HepG2 (cell line): ENCODE measurements at regions not wholly inside any gene's neighbourhood (a gene's known extent, or its start where the extent isn't known, plus 50 kb on each side); places are given as distances from the start of the nearest gene placed in this dataset.

Experiments used
- ATAC-seq: fragments of 200-7000 bp; cut with Tn5 transposase; 3 replicates; pipeline ENCODE4 v1.9.1; 2020; ENCODE audit warnings: mild to moderate bottlenecking, moderate library complexity
- BruUV-seq: library from RNA; stranded (reverse); fragments of 400-500 nt; replicated peaks from 2 replicates; lab custom pipeline; 2021; lab: Mats Ljungman, UMichigan
- CTCF ChIA-PET: fragments of 300-600 bp; formaldehyde crosslinking; extraction: SDS; loops from one replicate; lab custom pipeline; 2021; ENCODE audit warnings: low total read pairs, inconsistent platforms, low intra/inter-chr PET ratio; lab: Yijun Ruan, JAX
- POLR2A ChIA-PET: fragments of 350-600 bp; sonication (Branson Sonifier 250); formaldehyde crosslinking; loops from one replicate; lab custom pipeline; 2020; ENCODE audit warnings: antibody characterized with exemption, inconsistent platforms; lab: Yijun Ruan, JAX
- DNase-seq: peaks from one replicate; pipeline ENCODE4 v3.0.0-alpha.2; 2015; ENCODE audit warnings: low spot score
- FAIRE-seq: peaks from 3 replicates; lab custom pipeline; 2011; peaks lifted over from hg19 to GRCh38; lab: Jason Lieb, UNC
- H2AFZ ChIP-seq: one replicate; pipeline ENCODE4 v1.6.1; 2011; ENCODE audit warnings: low read length, inconsistent platforms
- H3K27ac ChIP-seq: fragments of 300-600 bp; 3 replicates; pipeline ENCODE4 v1.8.0; 2011; ENCODE audit warnings: mixed run types, mild to moderate bottlenecking, mixed read lengths, low read length, inconsistent platforms; ENCODE audit not compliant: insufficient read depth; ENCODE audit errors: extremely low read length
- H3K27me3 ChIP-seq, 2 experiments: fragments of 200-600 bp in 1 of 2; 2 replicates in 1 of 2; 3 replicates in 1 of 2; pipeline versions ENCODE4 v1.6.0 to v1.8.0; 2011; ENCODE audit warnings: low read length in 2 of 2, mild to moderate bottlenecking in 2 of 2, moderate library complexity in 2 of 2, inconsistent platforms in 1 of 2; ENCODE audit not compliant: insufficient read depth in 2 of 2, control insufficient read depth in 1 of 2
- H3K36me3 ChIP-seq, 2 experiments: fragments of 200-600 bp in 1 of 2; replicated peaks in 1 of 2; 2 replicates in 1 of 2; 3 replicates in 1 of 2; pipeline versions ENCODE4 v1.5.1 to v1.8.0; 2011; ENCODE audit warnings: low read length in 2 of 2, inconsistent platforms in 1 of 2; ENCODE audit not compliant: insufficient read depth in 2 of 2, control insufficient read depth in 1 of 2
- H3K4me1 ChIP-seq: 2 replicates; pipeline ENCODE4 v1.5.1; 2012; ENCODE audit warnings: low read length, inconsistent platforms; ENCODE audit not compliant: insufficient read depth
- H3K4me2 ChIP-seq: 2 replicates; pipeline ENCODE4 v1.6.0; 2011; ENCODE audit warnings: low read depth, low read length, inconsistent platforms
- H3K4me3 ChIP-seq, 3 experiments: fragments of 200-600 bp in 1 of 3; sonication (generic), shearing (Covaris generic) in 1 of 3; replicated peaks in 1 of 3; 2 replicates each; pipeline ENCODE4 v1.5.1; 2011 to 2016; ENCODE audit warnings: low read length in 3 of 3, inconsistent platforms in 2 of 3, low read depth in 2 of 3, mild to moderate bottlenecking in 2 of 3, control low read depth in 1 of 3, mixed read lengths in 1 of 3; ENCODE audit not compliant: insufficient read depth in 1 of 3
- H3K79me2 ChIP-seq: one replicate; pipeline ENCODE4 v1.6.1; 2011; ENCODE audit warnings: low read length, inconsistent platforms; ENCODE audit not compliant: insufficient read depth
- H3K9ac ChIP-seq: 2 replicates; pipeline ENCODE4 v1.6.0; 2011; ENCODE audit warnings: mild to moderate bottlenecking, low read depth, low read length, inconsistent platforms; ENCODE audit not compliant: insufficient read depth
- H3K9me3 ChIP-seq: 2 replicates; pipeline ENCODE4 v1.5.1; 2012; ENCODE audit warnings: mild to moderate bottlenecking, low read length
- H4K20me1 ChIP-seq: 2 replicates; pipeline ENCODE4 v1.6.0; 2011; ENCODE audit warnings: inconsistent platforms, mild to moderate bottlenecking, low read length, moderate library complexity; ENCODE audit not compliant: insufficient read depth
- ATF1 ChIP-seq: IDR thresholded peaks from 2 replicates; pipeline ENCODE4 v1.6.1; 2016; ENCODE audit warnings: mild to moderate bottlenecking, control low read depth
- MAFF ChIP-seq: IDR thresholded peaks from 2 replicates; pipeline ENCODE4 v1.6.1; 2011; ENCODE audit warnings: low read depth, low read length, improper control_type of control experiment
- MAFK ChIP-seq, 2 experiments: IDR thresholded peaks in 1 of 2; conservative IDR thresholded peaks in 1 of 2; 2 replicates each; pipeline ENCODE4 v1.6.1; 2011; ENCODE audit warnings: improper control_type of control experiment in 2 of 2, low read length in 2 of 2
- NFE2L2 ChIP-seq: fragments of 150-350 bp; IDR thresholded peaks from 2 replicates; pipeline ENCODE4 v1.6.1; 2014; ENCODE audit warnings: low read length
- ZMYM3 ChIP-seq: sonication (generic); formaldehyde crosslinking; IDR thresholded peaks from 2 replicates; pipeline ENCODE4 v1.5.1; 2020; ENCODE audit warnings: mild to moderate bottlenecking, missing genetic modification reagents
- ZNF274 ChIP-seq: sonication (generic); formaldehyde crosslinking; IDR thresholded peaks from 2 replicates; pipeline ENCODE4 v1.5.1; 2020; ENCODE audit warnings: mild to moderate bottlenecking, missing genetic modification reagents
- ZNF598 ChIP-seq: sonication (generic); formaldehyde crosslinking; IDR thresholded peaks from 2 replicates; pipeline ENCODE4 v1.5.1; 2020; ENCODE audit warnings: mild to moderate bottlenecking, missing genetic modification reagents, borderline replicate concordance
- ZSCAN22 ChIP-seq: sonication (generic); formaldehyde crosslinking; IDR thresholded peaks from 2 replicates; pipeline ENCODE4 v1.4.0; 2020; ENCODE audit warnings: mild to moderate bottlenecking, missing genetic modification reagents
- WGBS: methylation state at CpG from one replicate; pipeline ENCODE4 v1.1.6; 2017; ENCODE audit warnings: low lambda C conversion rate; 5-methylcytosine and 5-hydroxymethylcytosine counted together
- in situ Hi-C: cut with HindIII; loops from 2 replicates; pipeline ENCODE4 v1.10.0; 2017; ENCODE audit warnings: low pct_unique_long_range_greater_than_20kb; ENCODE audit not compliant: extremely low pct_ligation_motif_present
- intact Hi-C: fragments of 100-400 bp; cut with micrococcal nuclease; formaldehyde crosslinking; loops from one replicate; pipeline ENCODE4 v1.10.0; 2022; ENCODE audit not compliant: unreplicated experiment

- Histone ChIP-seq H4K20me1 (no peaks in the 10 kb centered on the region), H3K4me3 (no peak overlapping the region), H3K36me3 (no peaks in the 10 kb centered on the region), H3K27ac (no peak overlapping the region), H3K27me3 (no peaks in the 10 kb centered on the region), H3K4me2 (no peak overlapping the region), H3K9me3 (no peaks in the 10 kb centered on the region), H2AFZ (no peak overlapping the region), H3K79me2 (no peaks in the 10 kb centered on the region), H3K4me1 (no peaks in the 10 kb centered on the region), H3K9ac (no peak overlapping the region)
- no peak for TF ChIP-seq ATF1 (CRISPR knock-in tag)
- TF ChIP-seq ZMYM3 (CRISPR knock-in tag) = no peak
- no peak for TF ChIP-seq ZSCAN22 (CRISPR knock-in tag)
- TF ChIP-seq ZNF274 (CRISPR knock-in tag) = no peak
- ATAC-seq = no peak
- no peak for FAIRE-seq
- in situ Hi-C loops = no loop called here
- ChIA-PET POLR2A (no interaction called here), CTCF (no interaction called here)
- DNase-seq = no peak
- intact Hi-C loops = no loop called here
- BruUV-seq = no TSS peak
Measured at GRCh38 chr5:50898966-50899365, 232.5 kb downstream of the PARP8 start.

GRCh38 chr5:50900952-50901510, 234.6 kb downstream of the PARP8 start:
- peak; percentile 80 for TF ChIP-seq NFE2L2
- peak; percentile 99 for TF ChIP-seq MAFF
- TF ChIP-seq ZNF598 (CRISPR knock-in tag) = no peak
- peak; percentile 99 to 100 for TF ChIP-seq MAFK (conservative IDR thresholded peaks at IDR 0.05 in 1 of 2, IDR thresholded peaks at IDR 0.05 in 1 of 2; ENCODE audit: low read length in 2 of 2)
- H3K4me1 ChIP-seq = no peaks in the 10 kb centered on the region
- H3K9ac ChIP-seq = no peak overlapping the region
- intact Hi-C loops (no loop called here), in situ Hi-C loops (no loop called here)
- H3K4me2 ChIP-seq = no peak overlapping the region
- H3K4me3 ChIP-seq = no peak overlapping the region
- FAIRE-seq (no peak), DNase-seq (no peak), ATAC-seq (no peak)
- no peaks in the 10 kb centered on the region for H3K79me2 ChIP-seq
- H3K27me3 ChIP-seq = no peaks in the 10 kb centered on the region
- H4K20me1 ChIP-seq = no peaks in the 10 kb centered on the region
- H3K9me3 ChIP-seq = no peaks in the 10 kb centered on the region
- ChIA-PET CTCF (no interaction called here), POLR2A (no interaction called here)
- WGBS = 0% methylated on average over 3 of the region's 3 CpGs
- no peaks in the 10 kb centered on the region for H3K36me3 ChIP-seq
- H3K27ac ChIP-seq = no peak overlapping the region
- no TSS peak for BruUV-seq
- H2AFZ ChIP-seq = no peak overlapping the region
